ENCODE measurements at regions not wholly inside any gene's neighbourhood (a gene's known extent, or its start where the extent isn't known, plus 50 kb on each side); places are given as distances from the start of the nearest gene placed in this dataset.

- TF ChIP-seq FOXA1 (IDR thresholded peaks at IDR 0.05): no peak
- no peak for TF ChIP-seq FOXM1 (IDR thresholded peaks at IDR 0.05; ENCODE audit: borderline replicate concordance)
- TF ChIP-seq ARNT (IDR thresholded peaks at IDR 0.05): no peak
- TF ChIP-seq SP1 (IDR thresholded peaks at IDR 0.05): no peak
- no peak for TF ChIP-seq SUZ12 (IDR thresholded peaks at IDR 0.05)
- no peak for TF ChIP-seq TARDBP (IDR thresholded peaks at IDR 0.05)
- TF ChIP-seq FOXK2 (IDR thresholded peaks at IDR 0.05): no peak
- no peak for TF ChIP-seq BHLHE40 (IDR thresholded peaks at IDR 0.05; ENCODE audit: borderline replicate concordance)
- TF ChIP-seq LEF1 (IDR thresholded peaks at IDR 0.05; ENCODE audit: borderline replicate concordance): no peak
- TF ChIP-seq HDGF (IDR thresholded peaks at IDR 0.05; ENCODE audit: borderline replicate concordance): no peak
- TF ChIP-seq ZNF384 (IDR thresholded peaks at IDR 0.05): no peak
- TF ChIP-seq ELF4 (IDR thresholded peaks at IDR 0.05): no peak
- no peak for TF ChIP-seq NFRKB (IDR thresholded peaks at IDR 0.05)
- TF ChIP-seq CTBP1 (IDR thresholded peaks at IDR 0.05; ENCODE audit: borderline replicate concordance): no peak
Observed at GRCh38 chr4:28792917-28793597, 1927.1 kb upstream of the PCDH7 start.

Measured in HEK293T (cell line).